Uterus (tissue), 2 donors: ENCODE measurements at regions not wholly inside any gene's neighbourhood (a gene's known extent, or its start where the extent isn't known, plus 50 kb on each side); places are given as distances from the start of the nearest gene placed in this dataset.

ENCODE experiments used
- POLR2A ChIP-seq, 2 donors: fragments of 450-650 bp; IDR thresholded peaks; one replicate each; pipeline ENCODE4 v1.6.1; 2016; ENCODE audit warnings: antibody characterized with exemption in 2 of 2, mild to moderate bottlenecking in 1 of 2, moderate library complexity in 1 of 2
- TF ChIP-seq, protein P1 (sequence below), 4 experiments: fragments of 200-600 bp in 2 of 4; fragments of 450-650 bp in 2 of 4; sonication (generic) in 2 of 4; IDR thresholded peaks; one replicate each; pipeline ENCODE4 v1.5.1; 2016 to 2019; ENCODE audit warnings: antibody characterized with exemption in 4 of 4, mild to moderate bottlenecking in 2 of 4, moderate library complexity in 1 of 4

DNA sequence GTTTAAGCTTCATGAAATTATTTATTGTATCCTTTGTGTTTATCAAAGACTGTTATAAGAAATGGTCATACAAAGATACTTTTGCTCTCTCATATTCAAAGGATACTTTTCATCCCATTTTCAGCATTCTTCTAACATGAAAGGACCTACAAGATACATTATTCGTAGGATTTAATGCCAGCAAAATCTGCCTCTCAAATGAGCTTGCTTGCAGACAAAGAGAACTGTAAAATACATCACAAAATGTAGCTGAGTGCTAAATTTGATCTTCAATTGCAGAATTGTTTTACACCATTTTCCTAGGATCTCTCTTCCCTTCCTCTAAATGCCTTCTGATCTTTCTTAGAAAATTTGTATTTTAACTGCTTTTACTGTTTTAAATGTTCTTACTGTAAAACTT, 333.0 kb upstream of the NAV3 start:
- TF ChIP-seq POLR2A (IDR thresholded peaks at IDR 0.05): no peak
- TF ChIP-seq, protein P1, sequence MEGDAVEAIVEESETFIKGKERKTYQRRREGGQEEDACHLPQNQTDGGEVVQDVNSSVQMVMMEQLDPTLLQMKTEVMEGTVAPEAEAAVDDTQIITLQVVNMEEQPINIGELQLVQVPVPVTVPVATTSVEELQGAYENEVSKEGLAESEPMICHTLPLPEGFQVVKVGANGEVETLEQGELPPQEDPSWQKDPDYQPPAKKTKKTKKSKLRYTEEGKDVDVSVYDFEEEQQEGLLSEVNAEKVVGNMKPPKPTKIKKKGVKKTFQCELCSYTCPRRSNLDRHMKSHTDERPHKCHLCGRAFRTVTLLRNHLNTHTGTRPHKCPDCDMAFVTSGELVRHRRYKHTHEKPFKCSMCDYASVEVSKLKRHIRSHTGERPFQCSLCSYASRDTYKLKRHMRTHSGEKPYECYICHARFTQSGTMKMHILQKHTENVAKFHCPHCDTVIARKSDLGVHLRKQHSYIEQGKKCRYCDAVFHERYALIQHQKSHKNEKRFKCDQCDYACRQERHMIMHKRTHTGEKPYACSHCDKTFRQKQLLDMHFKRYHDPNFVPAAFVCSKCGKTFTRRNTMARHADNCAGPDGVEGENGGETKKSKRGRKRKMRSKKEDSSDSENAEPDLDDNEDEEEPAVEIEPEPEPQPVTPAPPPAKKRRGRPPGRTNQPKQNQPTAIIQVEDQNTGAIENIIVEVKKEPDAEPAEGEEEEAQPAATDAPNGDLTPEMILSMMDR (IDR thresholded peaks at IDR 0.05): no peak
